HG02678 (cell line): ENCODE measurements at regions not wholly inside any gene's neighbourhood (a gene's known extent, or its start where the extent isn't known, plus 50 kb on each side); places are given as distances from the start of the nearest gene placed in this dataset.
"Not testable (repeated sequence)": the region's sequence is repeated elsewhere in the genome, so short reads cannot be mapped to it uniquely, and the experiment has no call there.

Experiments used
- ATAC-seq: cut with Tn5 transposase; IDR thresholded peaks from one replicate; pipeline ENCODE4 v1.9.1; 2021; ENCODE audit warnings: mild to moderate bottlenecking, moderate library complexity; ENCODE audit not compliant: unreplicated experiment

DNA sequence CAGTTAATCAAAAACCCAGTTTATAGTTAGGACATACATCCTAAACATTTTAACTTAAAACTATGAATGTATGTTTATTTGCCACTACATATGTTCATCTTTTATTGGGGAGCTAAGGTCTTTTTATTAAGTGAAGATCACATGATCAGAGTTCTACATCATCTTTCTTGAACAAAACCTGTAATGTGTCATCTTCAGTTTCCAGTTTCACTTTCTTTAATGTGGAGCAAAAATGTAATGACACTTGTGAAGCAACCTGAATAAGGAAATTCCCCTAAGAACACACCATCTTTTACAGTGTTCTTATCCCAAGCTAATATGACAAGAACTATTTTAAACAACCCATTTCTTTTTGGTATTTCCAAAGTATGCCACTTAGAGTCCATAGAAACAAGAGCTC lies 166.7 kb upstream of the BET1 start:
- ATAC-seq, result peak; percentile 95

DNA sequence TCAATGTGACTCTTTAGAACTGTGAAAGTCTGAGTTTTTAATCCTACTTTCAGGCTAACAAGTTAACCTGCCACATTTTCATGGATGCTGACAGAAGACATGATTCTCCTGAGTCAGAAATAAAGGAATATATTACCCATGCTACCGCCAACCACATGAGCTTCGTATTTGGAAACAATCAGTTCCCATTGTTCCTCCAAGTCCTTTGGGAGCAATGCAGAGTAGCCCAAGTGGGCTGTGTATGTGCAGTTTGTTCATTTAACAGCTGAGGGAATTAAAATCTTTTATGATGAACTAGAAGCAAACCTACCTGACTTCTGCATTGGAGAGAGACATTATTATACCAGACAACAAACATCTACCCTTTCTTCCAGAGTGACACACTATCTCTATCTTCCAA lies 169.3 kb upstream of the BET1 start:
- ATAC-seq, result no peak

DNA sequence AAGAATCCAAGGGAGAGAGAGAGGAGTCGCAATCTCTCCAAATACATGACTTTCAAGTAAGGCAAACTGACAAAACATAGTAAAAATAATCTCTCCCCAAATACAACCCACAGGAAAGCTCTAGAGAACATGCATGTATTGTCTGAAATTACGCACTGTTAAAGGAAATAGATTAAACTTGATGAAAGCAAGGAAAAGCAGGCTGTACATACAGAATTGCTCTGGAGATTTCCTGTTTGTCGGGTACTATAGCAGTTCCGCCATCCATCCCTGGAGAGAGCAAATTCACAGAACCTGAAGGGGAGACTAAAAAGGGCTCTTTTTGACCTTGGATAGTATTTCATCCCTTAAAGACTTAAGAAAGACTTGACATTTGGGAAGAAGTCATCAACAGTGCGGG lies 170.2 kb upstream of the BET1 start:
- no peak for ATAC-seq

DNA sequence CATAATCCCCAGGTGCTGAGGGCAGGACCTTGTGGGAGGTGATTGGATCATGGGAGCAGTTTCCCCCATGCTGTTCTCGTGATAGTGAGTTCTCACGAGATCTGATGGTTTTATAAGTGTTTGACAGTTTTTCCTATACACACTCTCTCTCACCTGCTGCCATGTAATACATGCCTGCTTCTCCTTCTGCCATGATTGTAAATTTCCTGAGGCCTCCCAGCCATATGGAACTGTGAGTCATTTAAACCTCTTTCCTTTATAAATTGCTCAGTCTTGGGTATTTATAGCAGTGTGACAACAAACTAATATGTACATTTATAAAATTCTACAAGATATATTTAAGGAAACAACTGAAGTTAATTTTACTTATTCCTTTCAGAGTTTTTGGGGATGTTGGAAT lies 170.8 kb upstream of the BET1 start:
- no peak for ATAC-seq

DNA sequence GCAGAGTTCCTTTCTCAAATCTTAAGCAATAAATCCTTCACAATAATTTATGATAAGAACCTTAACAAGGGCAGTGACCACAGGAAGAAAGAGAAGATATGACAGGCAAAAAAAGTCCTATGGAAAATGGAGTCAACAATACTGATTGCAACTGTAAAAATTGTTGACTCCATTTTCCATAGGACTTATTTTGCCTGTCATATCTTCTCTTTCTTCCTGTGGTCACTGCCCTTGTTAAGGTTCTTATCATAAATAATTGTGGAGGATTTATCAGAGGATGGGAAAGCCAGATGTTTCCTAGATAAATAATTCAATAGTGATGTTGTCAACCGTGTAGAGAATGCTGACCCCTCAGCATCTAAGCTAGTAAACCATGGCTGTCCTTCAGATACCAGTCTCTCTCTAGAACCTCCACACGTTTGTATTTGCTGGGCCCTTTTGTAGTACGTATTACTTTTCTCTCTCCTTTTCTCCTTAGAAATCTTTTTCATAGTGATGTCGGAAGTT lies 172.6 kb upstream of the BET1 start:
- no peak for ATAC-seq

DNA sequence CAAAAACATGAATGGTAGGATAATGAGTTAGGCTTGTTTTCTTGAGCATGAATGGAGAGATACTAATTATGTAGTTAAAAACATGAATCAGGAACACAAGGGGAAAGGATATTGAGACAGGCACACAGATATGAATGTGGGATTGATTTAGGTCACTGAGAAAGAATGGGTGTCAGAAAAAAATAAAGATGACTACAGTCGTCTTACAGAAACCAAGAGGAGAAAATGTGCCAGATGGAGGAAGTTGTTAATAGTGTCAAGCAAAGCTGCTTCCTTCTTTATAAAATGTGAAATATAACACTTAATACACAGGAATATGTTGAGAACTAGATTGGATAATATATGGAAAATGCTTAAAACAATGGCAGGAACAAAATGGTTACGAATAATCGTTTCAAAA lies 173.3 kb upstream of the BET1 start:
- no peak for ATAC-seq

DNA sequence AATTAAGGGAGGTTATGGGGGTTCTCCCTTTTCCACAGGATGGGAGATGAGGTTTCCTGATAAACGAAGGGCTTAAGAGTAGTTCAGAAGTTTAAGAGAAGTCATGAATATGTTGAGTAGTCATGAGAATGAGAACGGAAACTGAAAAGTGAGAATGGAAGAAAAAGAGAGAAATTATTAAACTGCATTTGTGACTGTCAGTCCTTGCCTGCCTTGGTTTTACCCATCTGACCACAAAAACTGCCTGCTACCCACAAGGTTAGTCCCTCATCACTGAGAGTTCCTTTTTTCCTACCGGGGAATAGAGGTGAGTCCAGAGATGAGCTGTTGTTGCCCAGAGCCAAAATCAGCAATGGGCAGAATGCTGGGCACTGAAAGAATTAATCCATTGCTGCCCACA lies 174.1 kb upstream of the BET1 start:
- peak; percentile 96 for ATAC-seq

DNA sequence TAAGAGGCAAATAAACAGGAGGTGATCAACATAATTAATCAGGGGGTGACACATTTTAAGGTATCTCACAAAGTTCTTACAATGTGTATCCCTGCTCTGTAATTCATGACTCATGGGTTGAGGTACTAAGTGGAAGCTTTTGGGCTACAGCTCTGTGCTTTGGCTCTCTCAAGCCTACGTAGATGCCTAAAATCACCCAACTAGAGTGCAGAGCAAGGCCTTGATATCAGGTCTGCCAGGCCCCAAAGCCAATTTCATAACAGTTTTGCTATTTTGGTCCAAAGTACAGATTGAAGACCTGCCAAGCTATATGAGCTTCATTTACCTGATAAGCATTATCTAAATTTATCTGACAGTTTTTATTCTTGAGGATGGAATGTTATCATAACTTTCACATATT lies 175.3 kb upstream of the BET1 start:
- ATAC-seq, result no peak

DNA sequence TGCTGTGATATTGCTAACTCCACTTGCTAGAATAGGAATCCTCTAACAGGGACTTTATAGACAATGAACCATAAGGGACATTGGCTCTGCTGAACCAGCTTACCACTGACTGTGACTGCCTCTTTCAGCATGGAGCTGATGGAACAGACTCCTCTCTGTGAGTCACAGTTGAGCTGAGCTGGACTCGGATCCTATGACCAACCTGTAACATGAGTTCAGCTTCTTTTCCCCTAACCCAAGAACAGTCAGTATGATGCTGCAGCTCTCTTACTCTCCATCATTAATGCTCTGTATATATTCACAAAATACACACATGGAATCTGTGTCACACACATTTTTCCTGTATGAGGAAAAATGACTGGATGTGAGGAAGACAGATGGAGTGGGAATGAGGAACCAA lies 177.9 kb upstream of the BET1 start:
- no peak for ATAC-seq

DNA sequence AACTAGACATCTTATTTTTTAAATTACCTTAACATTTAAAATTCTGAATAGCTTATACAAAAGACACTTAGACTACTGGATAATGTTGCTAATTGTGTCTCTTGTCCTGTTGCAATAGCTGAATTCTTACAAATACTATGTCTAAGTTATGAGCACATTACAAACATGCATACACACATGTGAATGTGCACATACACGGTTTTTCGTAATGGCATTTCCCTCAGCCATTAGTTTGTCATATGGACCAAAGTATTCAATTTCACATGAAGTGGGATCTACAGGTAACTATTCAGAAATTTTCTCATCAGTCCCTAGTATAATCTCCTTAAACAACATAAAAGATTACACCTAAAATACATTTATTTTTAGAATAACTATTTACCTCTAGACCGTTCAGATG lies 178.6 kb upstream of the BET1 start:
- no peak for ATAC-seq

DNA sequence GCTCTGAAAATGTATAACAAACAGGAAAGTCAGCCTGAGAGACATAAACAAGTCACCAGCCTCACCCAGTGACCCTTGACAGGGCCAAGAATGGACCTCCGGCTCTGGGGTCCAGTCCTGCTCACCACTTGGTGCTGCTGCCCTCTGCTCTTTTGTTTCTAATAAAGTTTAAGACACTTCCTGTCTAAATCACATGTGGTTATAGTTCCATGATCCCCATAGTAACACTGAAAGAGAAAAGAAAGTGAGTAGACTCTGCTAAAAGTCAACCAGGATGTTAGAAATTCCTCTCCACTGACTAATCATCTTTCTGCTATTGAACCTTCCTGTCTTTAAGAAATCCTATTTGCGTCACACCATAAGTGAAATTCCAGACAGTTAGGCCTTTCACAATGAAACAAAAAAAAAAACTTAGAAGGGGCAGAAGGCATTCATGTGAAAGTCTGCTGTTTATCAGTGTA lies 179.2 kb upstream of the BET1 start:
- ATAC-seq, result no peak

DNA sequence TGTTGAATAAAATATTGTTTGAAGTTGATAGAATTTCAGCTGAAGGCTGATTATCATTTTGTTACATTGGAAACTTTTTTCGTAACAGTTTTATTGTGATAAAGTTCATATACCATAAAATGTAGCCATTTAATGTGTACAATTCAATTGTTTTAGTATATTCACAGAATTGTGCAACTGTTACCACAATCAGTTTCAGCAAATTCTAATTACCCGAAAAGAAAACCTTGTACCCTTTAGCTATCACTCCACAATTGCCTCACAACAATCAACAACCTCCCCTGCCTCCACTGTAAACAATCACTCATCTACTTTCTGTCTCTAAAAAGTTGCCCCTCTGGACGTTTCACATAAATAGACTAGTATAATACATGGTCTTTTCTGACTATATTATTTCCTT lies 179.7 kb upstream of the BET1 start:
- no peak for ATAC-seq

DNA sequence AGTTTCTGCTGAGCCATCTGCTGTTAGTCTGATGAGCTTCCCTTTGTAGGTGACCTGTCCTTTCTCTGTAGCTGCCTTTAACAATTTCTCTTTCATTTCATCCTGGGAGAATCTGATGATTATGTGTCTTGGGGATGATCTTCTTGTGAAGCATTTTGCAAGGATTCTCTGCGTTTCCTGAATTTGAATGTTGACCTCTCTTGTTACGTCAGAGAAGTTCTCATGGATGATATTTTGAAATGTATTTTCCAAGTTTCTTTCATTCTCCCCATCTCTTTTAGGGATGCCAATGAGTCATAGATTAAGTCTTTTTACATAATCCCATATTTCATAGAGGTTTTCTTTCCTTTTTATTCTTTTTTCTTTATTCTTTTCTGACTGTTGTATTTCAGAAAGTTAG lies 184.2 kb upstream of the BET1 start:
- ATAC-seq, result no peak

DNA sequence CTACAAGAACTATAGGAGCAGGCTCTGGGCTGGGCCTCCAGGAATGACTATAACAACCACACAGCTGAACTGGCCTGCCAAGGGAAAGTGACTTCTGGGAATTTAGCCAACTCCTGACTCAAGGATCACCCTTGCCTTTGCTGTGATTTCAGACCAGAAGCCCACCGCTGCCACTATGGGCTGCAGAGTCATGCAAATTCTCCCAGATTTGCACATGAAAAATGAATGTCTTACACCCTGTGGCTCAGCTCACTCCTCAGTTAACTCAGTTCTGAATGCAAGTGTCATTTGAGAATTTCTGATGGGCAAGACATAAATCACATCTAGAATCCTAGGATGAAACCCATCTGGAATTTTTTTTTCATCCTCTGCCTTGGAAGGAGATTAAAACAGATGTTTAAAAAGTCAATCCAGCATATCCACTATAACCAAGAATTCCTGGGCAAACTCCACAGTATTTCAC lies 186.5 kb upstream of the BET1 start:
- no peak for ATAC-seq

DNA sequence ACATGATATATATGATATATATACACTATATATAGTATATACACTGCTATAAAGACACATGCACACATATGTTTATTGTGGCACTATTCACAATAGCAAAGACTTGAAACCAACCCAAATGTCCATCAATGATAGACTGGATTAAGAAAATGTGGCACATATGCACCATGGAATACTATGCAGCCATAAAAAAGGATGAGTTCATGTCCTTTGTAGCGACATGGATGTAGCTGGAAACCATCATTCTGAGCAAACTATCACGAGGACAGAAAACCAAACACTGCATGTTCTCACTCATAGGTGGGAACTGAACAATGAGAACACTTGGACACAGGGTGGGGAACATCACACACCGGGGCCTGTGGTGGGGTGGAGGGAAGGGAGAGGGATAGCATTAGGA lies 190.3 kb upstream of the BET1 start:
- ATAC-seq, result not testable (repeated sequence)

DNA sequence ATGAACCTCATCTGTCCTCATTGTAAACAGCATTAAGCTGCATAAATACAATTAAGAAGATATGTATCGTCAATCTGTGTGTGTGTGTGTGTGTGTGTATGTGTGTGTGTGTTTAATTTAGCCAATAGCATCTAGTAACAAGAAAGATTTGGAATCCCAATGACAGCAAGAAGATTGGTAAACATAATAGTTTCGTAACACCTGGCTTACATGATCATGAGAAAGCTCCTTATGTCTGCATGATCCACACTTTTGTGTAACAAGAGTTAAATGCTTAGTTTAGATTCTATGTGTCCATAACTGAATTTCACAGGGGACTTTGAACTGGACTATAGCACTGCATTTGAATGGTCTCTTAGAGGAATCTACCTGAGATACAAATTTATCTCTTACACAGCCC lies 191.0 kb upstream of the BET1 start:
- ATAC-seq, result no peak

DNA sequence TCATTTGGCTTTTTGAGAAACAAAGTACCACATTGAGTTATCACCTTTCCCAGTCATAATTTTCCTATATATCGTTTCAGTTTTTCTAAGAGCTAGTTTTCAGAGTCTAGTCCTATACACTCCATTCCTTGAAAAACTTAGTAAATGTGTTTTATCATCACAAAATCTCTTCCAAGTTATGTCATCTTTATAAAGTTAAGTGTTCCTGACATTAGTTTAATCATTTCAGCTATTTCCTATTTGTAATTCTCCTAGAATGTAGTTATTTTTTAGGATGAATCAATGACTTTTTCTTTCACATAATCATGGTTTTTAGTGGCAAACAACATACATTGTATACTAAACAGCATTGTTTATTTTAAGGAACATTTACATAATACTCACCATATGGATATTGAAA lies 191.7 kb upstream of the BET1 start:
- no peak for ATAC-seq

DNA sequence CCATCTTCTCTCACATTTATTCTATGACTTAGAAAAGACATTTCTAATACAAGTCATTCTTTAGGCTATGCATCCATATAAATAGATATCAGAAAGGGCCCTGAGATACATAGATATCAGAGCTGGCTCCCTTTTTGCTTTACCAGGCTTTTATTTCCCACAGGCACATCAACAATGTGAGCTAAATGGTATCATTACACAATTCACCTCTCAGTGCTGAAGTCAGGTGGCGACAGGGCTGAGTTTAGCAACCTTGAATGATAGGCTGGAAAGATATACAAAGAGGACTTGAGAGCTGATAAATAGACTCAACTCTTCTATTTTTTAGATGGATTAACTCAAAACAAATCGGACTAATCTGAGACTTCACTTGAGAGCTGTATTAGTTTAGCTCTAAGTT lies 189.2 kb upstream of the COL1A2 start:
- ATAC-seq, result no peak

DNA sequence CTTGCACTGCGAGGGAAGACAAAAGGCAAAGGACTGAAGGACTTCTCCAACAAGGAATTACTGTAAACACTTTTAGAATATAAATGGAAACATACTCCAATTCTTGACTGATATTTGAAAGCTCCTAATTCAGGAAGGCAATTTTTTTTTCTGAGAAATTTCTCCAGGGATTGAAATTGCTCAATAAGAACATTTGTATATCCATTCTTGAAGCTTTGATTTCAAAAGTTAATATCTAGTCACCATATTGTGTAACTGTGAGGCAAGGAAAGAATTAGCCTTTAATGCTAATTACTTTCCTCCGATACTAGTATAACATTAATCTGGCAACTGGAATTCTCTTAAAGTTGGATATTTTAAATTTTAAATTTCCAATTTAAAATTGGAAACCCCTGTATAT lies 188.4 kb upstream of the COL1A2 start:
- no peak for ATAC-seq

DNA sequence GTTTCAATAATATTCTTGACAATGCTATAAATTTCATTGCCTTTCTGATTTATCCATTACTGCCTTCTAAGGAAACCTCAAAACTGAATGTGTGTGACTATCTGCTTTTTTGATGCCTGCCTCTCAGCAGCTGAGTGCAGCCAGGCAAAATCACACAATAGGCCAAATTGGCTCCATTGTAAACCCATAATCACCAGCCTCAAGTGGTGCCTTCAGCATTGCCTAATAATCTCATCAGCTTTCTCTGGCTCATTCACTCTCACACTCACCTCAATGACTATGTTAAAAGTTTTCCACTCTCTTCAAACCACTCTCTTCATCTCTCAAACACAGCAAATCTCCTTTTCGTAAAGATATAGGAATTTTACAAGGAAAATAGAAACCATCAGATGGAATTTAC lies 182.5 kb upstream of the COL1A2 start:
- no peak for ATAC-seq

DNA sequence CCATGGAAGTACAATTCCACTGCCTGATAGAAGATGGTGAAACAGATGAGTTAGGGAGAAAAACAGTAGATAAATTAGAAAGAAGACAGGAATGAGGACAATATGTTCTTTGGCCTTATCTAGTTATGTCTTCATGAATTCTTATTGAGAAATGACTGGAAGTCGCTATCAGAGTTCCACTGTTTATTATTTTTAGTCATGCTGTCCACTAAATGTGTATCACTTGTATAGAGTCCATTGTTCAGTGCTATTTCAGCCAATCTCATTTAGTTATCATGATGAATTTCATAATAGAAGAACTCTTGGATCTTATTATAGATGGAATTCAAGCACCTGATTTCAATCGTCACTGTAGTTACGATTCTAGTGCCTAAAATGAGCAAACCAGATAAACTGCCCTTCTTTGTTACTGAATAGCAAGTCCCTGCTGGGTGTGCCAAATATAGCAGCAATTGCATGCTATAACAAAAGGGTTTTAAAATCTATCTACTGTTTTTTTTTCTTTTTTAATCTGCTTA lies 177.7 kb upstream of the COL1A2 start:
- no peak for ATAC-seq

DNA sequence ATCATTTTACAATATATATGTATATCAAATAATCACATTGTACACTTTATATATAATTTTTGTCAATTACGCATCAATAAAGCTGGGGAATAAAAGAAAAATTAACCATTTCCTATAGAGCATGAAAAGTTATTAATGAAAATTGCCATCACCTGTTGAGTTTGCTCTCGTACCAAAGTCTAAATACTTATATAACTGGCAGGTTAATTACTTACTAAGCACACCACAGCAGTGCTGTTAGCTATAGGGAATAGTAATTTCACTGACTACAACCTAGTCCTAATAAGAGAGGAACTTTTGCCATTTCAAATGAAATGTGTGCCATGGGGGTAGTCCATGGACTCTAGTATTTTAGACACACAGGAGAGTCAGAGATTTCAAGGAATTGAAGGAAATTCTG lies 176.9 kb upstream of the COL1A2 start:
- ATAC-seq, result no peak

DNA sequence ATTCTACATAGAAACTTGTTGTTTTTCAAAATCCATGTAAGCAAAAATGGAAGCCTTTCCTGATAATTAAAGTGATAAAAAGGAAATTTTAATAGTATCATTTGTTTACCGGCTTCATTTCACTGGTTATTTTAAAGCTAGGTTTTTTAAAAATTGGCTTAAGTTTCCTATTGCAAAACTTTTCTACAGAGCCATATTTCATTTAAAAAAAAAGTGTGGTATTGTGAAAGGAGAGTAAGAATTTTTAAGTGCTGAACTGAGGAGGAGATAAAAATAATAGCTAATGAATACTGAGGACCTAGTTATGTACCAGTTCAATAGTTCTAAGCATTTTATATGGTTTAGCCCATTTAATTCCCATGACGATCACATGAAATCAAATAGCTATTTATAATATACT lies 172.2 kb upstream of the COL1A2 start:
- ATAC-seq, result no peak
